ENCODE measurements at regions not wholly inside any gene's neighbourhood (a gene's known extent, or its start where the extent isn't known, plus 50 kb on each side); places are given as distances from the start of the nearest gene placed in this dataset.
"Not testable (repeated sequence)": the region's sequence is repeated elsewhere in the genome, so short reads cannot be mapped to it uniquely, and the experiment has no call there.

- no peak for DNase-seq
Measured at GRCh38 chr15:56808160-56808559, 74.9 kb upstream of the ZNF280D start.

- DNase-seq: no peak
Measured at GRCh38 chr15:56806148-56806536, 72.8 kb upstream of the ZNF280D start.

GRCh38 chr15:56805466-56806147 lies 72.3 kb upstream of the ZNF280D start:
- DNase-seq: no peak

- DNase-seq: no peak
Measured at GRCh38 chr15:56804938-56805337, 71.6 kb upstream of the ZNF280D start.

- no peak for DNase-seq
Measured at GRCh38 chr15:56804279-56804678, 71.0 kb upstream of the ZNF280D start.

- DNase-seq: no peak
Measured at GRCh38 chr15:56802161-56802560, 68.9 kb upstream of the ZNF280D start.

GRCh38 chr15:56798639-56799038 lies 65.3 kb upstream of the ZNF280D start:
- DNase-seq: no peak

GRCh38 chr15:56797720-56798275 lies 64.5 kb upstream of the ZNF280D start:
- DNase-seq: no peak

GRCh38 chr15:56795502-56795901 lies 62.2 kb upstream of the ZNF280D start:
- DNase-seq: no peak

- no peak for DNase-seq
Measured at GRCh38 chr15:56794553-56795329, 61.4 kb upstream of the ZNF280D start.

GRCh38 chr15:56794165-56794552 lies 60.9 kb upstream of the ZNF280D start:
- DNase-seq: no peak

- DNase-seq: no peak
Measured at GRCh38 chr15:56792211-56792610, 58.9 kb upstream of the ZNF280D start.

- DNase-seq: not testable (repeated sequence)
Measured at GRCh38 chr15:56791521-56791920, 58.2 kb upstream of the ZNF280D start.

GRCh38 chr15:56788359-56788758 lies 55.0 kb upstream of the ZNF280D start:
- DNase-seq: no peak

- no peak for DNase-seq
Measured at GRCh38 chr15:56786966-56787365, 53.7 kb upstream of the ZNF280D start.

- DNase-seq: no peak
Measured at GRCh38 chr15:56783857-56784661, 50.8 kb upstream of the ZNF280D start.

- DNase-seq: no peak
Measured at GRCh38 chr15:56783156-56783856, 50.0 kb upstream of the ZNF280D start.
